GM12878 (cell line): ENCODE measurements at regions not wholly inside any gene's neighbourhood (a gene's known extent, or its start where the extent isn't known, plus 50 kb on each side); places are given as distances from the start of the nearest gene placed in this dataset.

Source experiments
- ATAC-seq: fragments of 200-7000 bp; cut with Tn5 transposase; 3 replicates; pipeline ENCODE4 v1.9.1; 2020; ENCODE audit warnings: mild to moderate bottlenecking, moderate library complexity
- BruUV-seq: library from RNA; stranded (reverse); fragments of 400-500 nt; replicated peaks from 2 replicates; lab custom pipeline; 2021; lab: Mats Ljungman, UMichigan
- CTCF ChIA-PET: fragments of 300-600 bp; sonication (Branson Sonifier 250); formaldehyde crosslinking; extraction: SDS; loops from one replicate; lab custom pipeline; 2021; ENCODE audit warnings: inconsistent platforms; lab: Yijun Ruan, JAX
- POLR2A ChIA-PET: fragments of 350-600 bp; formaldehyde crosslinking; extraction: SDS; loops from one replicate; lab custom pipeline; 2021; ENCODE audit warnings: inconsistent platforms; lab: Charles Lee
- RAD21 ChIA-PET: fragments of 300-600 bp; sonication (Branson Sonifier 250); formaldehyde crosslinking; loops from one replicate; lab custom pipeline; 2023; ENCODE audit warnings: antibody characterized with exemption; ENCODE audit not compliant: unreplicated experiment; lab: Charles Lee
- SMC1A ChIA-PET: fragments of 300-600 bp; sonication (Branson Sonifier 250); formaldehyde crosslinking; loops from one replicate; lab custom pipeline; 2023; ENCODE audit not compliant: unreplicated experiment, uncharacterized antibody; lab: Charles Lee
- DNase-seq: peaks from one replicate; pipeline ENCODE4 v3.0.0-alpha.2; 2011; ENCODE audit warnings: low read depth, low spot score
- FAIRE-seq: peaks from 3 replicates; lab custom pipeline; 2011; peaks lifted over from hg19 to GRCh38; lab: Jason Lieb, UNC
- H2AFZ ChIP-seq: 2 replicates; pipeline ENCODE4 v1.6.0; 2011; ENCODE audit warnings: low read depth, low read length, control low read depth; ENCODE audit not compliant: control insufficient read depth
- H3K27ac ChIP-seq: 2 replicates; pipeline ENCODE4 v1.5.1; 2011; ENCODE audit warnings: control low read depth; ENCODE audit not compliant: control insufficient read depth, insufficient read depth
- H3K27me3 ChIP-seq, 2 experiments: replicated peaks in 1 of 2; 2 replicates each; pipeline versions ENCODE4 v1.6.0 to v1.6.1; 2011; ENCODE audit warnings: low read length in 1 of 2; ENCODE audit not compliant: control insufficient read depth in 2 of 2, insufficient read depth in 2 of 2
- H3K36me3 ChIP-seq, 2 experiments: 2 replicates each; pipeline ENCODE4 v1.5.1; 2011; ENCODE audit warnings: low read length in 1 of 2; ENCODE audit not compliant: control insufficient read depth in 2 of 2, insufficient read depth in 2 of 2
- H3K4me1 ChIP-seq: 2 replicates; pipeline ENCODE4 v1.6.1; 2011; ENCODE audit warnings: mild to moderate bottlenecking, low read length, moderate library complexity, mixed read lengths; ENCODE audit not compliant: control insufficient read depth, insufficient read depth
- H3K4me2 ChIP-seq: 2 replicates; pipeline ENCODE4 v1.6.0; 2011; ENCODE audit warnings: control low read depth; ENCODE audit not compliant: control insufficient read depth, insufficient read depth
- H3K4me3 ChIP-seq: fragments of 200-600 bp; sonication (generic); 2 replicates; pipeline ENCODE4 v1.5.1; 2016
- H3K79me2 ChIP-seq: 2 replicates; pipeline ENCODE4 v1.6.0; 2011; ENCODE audit warnings: low read length; ENCODE audit not compliant: control insufficient read depth, insufficient read depth
- H3K9ac ChIP-seq: 2 replicates; pipeline ENCODE4 v1.8.0; 2011; ENCODE audit warnings: low read length, control low read depth, mixed read lengths; ENCODE audit not compliant: control insufficient read depth, insufficient read depth
- H3K9me3 ChIP-seq: replicated peaks from 3 replicates; pipeline ENCODE4 v1.5.1; 2011; ENCODE audit warnings: mild to moderate bottlenecking, low read length; ENCODE audit not compliant: control insufficient read depth, insufficient read depth
- H4K20me1 ChIP-seq: 2 replicates; pipeline ENCODE4 v1.6.0; 2011; ENCODE audit not compliant: control insufficient read depth, insufficient read depth
- EZH2 ChIP-seq: IDR thresholded peaks from 2 replicates; pipeline ENCODE4 v1.6.1; 2012; ENCODE audit warnings: low read depth, mild to moderate bottlenecking, control low read depth, inconsistent platforms, low read length, borderline replicate concordance; ENCODE audit not compliant: control insufficient read depth
- GABPA ChIP-seq: IDR thresholded peaks from 2 replicates; pipeline ENCODE4 v1.6.1; 2014; ENCODE audit warnings: antibody characterized with exemption, low read depth, mild to moderate bottlenecking, inconsistent platforms
- HDGF ChIP-seq: fragments of 450-650 bp; IDR thresholded peaks from 2 replicates; pipeline ENCODE4 v1.6.1; 2016; ENCODE audit warnings: antibody characterized with exemption
- IKZF1 ChIP-seq: fragments of 450-650 bp; conservative IDR thresholded peaks from 2 replicates; pipeline ENCODE4 v1.6.1; 2017; ENCODE audit warnings: antibody characterized with exemption, mild to moderate bottlenecking
- LARP7 ChIP-seq: fragments of 450-650 bp; IDR thresholded peaks from 2 replicates; pipeline ENCODE4 v1.6.1; 2017; ENCODE audit warnings: mild to moderate bottlenecking
- NR2F1 ChIP-seq: fragments of 450-650 bp; conservative IDR thresholded peaks from 2 replicates; pipeline ENCODE4 v1.6.1; 2017; ENCODE audit warnings: mild to moderate bottlenecking
- PML ChIP-seq: IDR thresholded peaks from 2 replicates; pipeline ENCODE4 v1.6.1; 2012; ENCODE audit warnings: low read length, inconsistent platforms
- POLR2A ChIP-seq: IDR thresholded peaks from 2 replicates; pipeline ENCODE4 v1.6.1; 2011; ENCODE audit warnings: low read depth, mild to moderate bottlenecking, low read length
- SP1 ChIP-seq: IDR thresholded peaks from one replicate; pipeline ENCODE4 v1.6.1; 2011; ENCODE audit warnings: low read depth, low read length
- SRF ChIP-seq, 2 experiments: IDR thresholded peaks; 2 replicates each; pipeline ENCODE4 v1.6.1; 2011; ENCODE audit warnings: low read depth in 2 of 2, low read length in 2 of 2, mild to moderate bottlenecking in 1 of 2, moderate library complexity in 1 of 2
- TARDBP ChIP-seq: IDR thresholded peaks from 2 replicates; pipeline ENCODE4 v1.6.1; 2016; ENCODE audit warnings: borderline replicate concordance
- TCF7 ChIP-seq: IDR thresholded peaks from 2 replicates; pipeline ENCODE4 v1.6.1; 2014; ENCODE audit warnings: antibody characterized with exemption, borderline replicate concordance
- ZNF207 ChIP-seq: fragments of 450-650 bp; IDR thresholded peaks from 2 replicates; pipeline ENCODE4 v1.6.1; 2014; ENCODE audit warnings: antibody characterized with exemption, mild to moderate bottlenecking, borderline replicate concordance
- ZNF274 ChIP-seq: IDR thresholded peaks from one replicate; pipeline ENCODE4 v1.8.0; 2011; ENCODE audit not compliant: insufficient read length, insufficient read depth
- WGBS: methylation state at CpG from one replicate; pipeline ENCODE4 v1.1.6; 2016; ENCODE audit warnings: low lambda C conversion rate; ENCODE audit not compliant: insufficient replicate concordance, insufficient coverage; ENCODE audit errors: missing lambda C conversion rate; 5-methylcytosine and 5-hydroxymethylcytosine counted together
- in situ Hi-C: fragments of 300-500 bp; cut with MboI; formaldehyde crosslinking; loops from 9 replicates; pipeline ENCODE4 v1.14.3; 2018; ENCODE audit warnings: mixed read lengths
- intact Hi-C: fragments of 100-400 bp; cut with micrococcal nuclease; formaldehyde crosslinking; loops from one replicate; pipeline ENCODE4 v1.14.2; 2022; ENCODE audit not compliant: unreplicated experiment
- TF ChIP-seq, protein P1 (sequence below): IDR thresholded peaks from 2 replicates; pipeline ENCODE4 v1.6.1; 2011; ENCODE audit warnings: low read depth, low read length, improper control_type of control experiment, borderline replicate concordance
- TF ChIP-seq, protein P2 (sequence below): fragments of 450-650 bp; formaldehyde crosslinking; IDR thresholded peaks from 2 replicates; pipeline ENCODE4 v1.4.0; 2022; ENCODE audit warnings: mild to moderate bottlenecking, moderate library complexity
- TF ChIP-seq, protein P3 (sequence below): fragments of 450-650 bp; formaldehyde crosslinking; IDR thresholded peaks from 2 replicates; pipeline ENCODE4 v1.4.0; 2020; ENCODE audit warnings: mild to moderate bottlenecking, moderate library complexity
- TF ChIP-seq, protein P4 (sequence below): fragments of 450-650 bp; IDR thresholded peaks from 2 replicates; pipeline ENCODE4 v1.6.1; 2017; ENCODE audit warnings: borderline replicate concordance

DNA sequence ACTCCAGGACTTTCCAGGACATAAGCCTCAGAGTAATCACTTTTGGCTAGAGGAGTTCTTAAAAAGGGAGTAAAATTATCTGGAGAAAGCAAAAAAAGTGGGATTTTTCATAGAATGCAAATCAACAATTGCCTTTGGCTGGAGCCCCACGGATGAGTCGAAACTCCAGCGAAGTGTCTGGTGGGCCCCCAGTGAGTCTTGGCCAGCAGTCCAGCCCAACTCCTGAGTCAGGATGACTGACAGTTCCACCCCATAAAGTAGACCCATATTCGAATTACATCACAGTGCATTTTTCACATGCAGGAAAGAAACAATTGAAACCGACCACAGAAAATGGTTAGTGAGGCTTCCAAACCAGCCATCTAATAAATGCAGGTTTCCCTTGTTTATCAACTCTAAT is 265.7 kb downstream of the BCL11B start:
- DNase-seq, result no peak
- Histone ChIP-seq H3K9me3 (no peaks in the 10 kb centered on the region; the same call in 2 of the 3 replicates), H2AFZ (no peak overlapping the region), H3K27me3 (no peaks in the 10 kb centered on the region), H3K4me3 (no peak overlapping the region), H3K36me3 (no peaks in the 10 kb centered on the region), H3K27ac (no peak overlapping the region), H4K20me1 (no peaks in the 10 kb centered on the region), H3K4me2 (no peak overlapping the region), H3K9ac (no peak overlapping the region), H3K4me1 (no peaks in the 10 kb centered on the region), H3K79me2 (no peaks in the 10 kb centered on the region)
- 52% methylated on average over 5 of the region's 5 CpGs for WGBS
- in situ Hi-C loops, result no loop called here
- ChIA-PET SMC1A (no interaction called here), POLR2A (no interaction called here), RAD21 (no interaction called here), CTCF (no interaction called here)
- no TSS peak for BruUV-seq
- ATAC-seq, result no peak
- intact Hi-C loops, result no loop called here
- no peak for FAIRE-seq
- TF ChIP-seq, protein P1, sequence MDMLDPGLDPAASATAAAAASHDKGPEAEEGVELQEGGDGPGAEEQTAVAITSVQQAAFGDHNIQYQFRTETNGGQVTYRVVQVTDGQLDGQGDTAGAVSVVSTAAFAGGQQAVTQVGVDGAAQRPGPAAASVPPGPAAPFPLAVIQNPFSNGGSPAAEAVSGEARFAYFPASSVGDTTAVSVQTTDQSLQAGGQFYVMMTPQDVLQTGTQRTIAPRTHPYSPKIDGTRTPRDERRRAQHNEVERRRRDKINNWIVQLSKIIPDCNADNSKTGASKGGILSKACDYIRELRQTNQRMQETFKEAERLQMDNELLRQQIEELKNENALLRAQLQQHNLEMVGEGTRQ, result no peak
- TF ChIP-seq, protein P2, sequence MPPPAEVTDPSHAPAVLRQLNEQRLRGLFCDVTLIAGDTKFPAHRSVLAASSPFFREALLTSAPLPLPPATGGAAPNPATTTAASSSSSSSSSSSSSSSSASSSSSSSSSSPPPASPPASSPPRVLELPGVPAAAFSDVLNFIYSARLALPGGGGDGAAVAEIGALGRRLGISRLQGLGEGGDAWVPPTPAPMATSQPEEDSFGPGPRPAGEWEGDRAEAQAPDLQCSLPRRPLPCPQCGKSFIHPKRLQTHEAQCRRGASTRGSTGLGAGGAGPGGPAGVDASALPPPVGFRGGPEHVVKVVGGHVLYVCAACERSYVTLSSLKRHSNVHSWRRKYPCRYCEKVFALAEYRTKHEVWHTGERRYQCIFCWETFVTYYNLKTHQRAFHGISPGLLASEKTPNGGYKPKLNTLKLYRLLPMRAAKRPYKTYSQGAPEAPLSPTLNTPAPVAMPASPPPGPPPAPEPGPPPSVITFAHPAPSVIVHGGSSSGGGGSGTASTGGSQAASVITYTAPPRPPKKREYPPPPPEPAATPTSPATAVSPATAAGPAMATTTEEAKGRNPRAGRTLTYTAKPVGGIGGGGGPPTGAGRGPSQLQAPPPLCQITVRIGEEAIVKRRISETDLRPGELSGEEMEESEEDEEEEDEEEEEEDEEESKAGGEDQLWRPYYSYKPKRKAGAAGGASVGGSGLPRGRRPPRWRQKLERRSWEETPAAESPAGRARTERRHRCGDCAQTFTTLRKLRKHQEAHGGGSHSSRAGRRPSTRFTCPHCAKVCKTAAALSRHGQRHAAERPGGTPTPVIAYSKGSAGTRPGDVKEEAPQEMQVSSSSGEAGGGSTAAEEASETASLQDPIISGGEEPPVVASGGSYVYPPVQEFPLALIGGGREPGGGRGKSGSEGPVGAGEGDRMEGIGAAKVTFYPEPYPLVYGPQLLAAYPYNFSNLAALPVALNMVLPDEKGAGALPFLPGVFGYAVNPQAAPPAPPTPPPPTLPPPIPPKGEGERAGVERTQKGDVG (CRISPR knock-in tag), result no peak
- TF ChIP-seq ZNF207 (no peak), NR2F1 (no peak), EZH2 (no peak), SP1 (no peak), TARDBP (no peak), SRF (IDR thresholded peaks at IDR 0.05; ENCODE audit: low read depth in 2 of 2, low read length in 2 of 2) (no peak), PML (no peak), ZNF274 (no peak), IKZF1 (no peak), GABPA (no peak), TCF7 (no peak), POLR2A (no peak), LARP7 (no peak), HDGF (no peak)
- TF ChIP-seq, protein P3, sequence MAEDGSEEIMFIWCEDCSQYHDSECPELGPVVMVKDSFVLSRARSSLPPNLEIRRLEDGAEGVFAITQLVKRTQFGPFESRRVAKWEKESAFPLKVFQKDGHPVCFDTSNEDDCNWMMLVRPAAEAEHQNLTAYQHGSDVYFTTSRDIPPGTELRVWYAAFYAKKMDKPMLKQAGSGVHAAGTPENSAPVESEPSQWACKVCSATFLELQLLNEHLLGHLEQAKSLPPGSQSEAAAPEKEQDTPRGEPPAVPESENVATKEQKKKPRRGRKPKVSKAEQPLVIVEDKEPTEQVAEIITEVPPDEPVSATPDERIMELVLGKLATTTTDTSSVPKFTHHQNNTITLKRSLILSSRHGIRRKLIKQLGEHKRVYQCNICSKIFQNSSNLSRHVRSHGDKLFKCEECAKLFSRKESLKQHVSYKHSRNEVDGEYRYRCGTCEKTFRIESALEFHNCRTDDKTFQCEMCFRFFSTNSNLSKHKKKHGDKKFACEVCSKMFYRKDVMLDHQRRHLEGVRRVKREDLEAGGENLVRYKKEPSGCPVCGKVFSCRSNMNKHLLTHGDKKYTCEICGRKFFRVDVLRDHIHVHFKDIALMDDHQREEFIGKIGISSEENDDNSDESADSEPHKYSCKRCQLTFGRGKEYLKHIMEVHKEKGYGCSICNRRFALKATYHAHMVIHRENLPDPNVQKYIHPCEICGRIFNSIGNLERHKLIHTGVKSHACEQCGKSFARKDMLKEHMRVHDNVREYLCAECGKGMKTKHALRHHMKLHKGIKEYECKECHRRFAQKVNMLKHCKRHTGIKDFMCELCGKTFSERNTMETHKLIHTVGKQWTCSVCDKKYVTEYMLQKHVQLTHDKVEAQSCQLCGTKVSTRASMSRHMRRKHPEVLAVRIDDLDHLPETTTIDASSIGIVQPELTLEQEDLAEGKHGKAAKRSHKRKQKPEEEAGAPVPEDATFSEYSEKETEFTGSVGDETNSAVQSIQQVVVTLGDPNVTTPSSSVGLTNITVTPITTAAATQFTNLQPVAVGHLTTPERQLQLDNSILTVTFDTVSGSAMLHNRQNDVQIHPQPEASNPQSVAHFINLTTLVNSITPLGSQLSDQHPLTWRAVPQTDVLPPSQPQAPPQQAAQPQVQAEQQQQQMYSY (CRISPR knock-in tag), result no peak
- TF ChIP-seq, protein P4, sequence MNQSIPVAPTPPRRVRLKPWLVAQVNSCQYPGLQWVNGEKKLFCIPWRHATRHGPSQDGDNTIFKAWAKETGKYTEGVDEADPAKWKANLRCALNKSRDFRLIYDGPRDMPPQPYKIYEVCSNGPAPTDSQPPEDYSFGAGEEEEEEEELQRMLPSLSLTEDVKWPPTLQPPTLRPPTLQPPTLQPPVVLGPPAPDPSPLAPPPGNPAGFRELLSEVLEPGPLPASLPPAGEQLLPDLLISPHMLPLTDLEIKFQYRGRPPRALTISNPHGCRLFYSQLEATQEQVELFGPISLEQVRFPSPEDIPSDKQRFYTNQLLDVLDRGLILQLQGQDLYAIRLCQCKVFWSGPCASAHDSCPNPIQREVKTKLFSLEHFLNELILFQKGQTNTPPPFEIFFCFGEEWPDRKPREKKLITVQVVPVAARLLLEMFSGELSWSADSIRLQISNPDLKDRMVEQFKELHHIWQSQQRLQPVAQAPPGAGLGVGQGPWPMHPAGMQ, result no peak
